GM12891 (cell line): ENCODE measurements at regions not wholly inside any gene's neighbourhood (a gene's known extent, or its start where the extent isn't known, plus 50 kb on each side); places are given as distances from the start of the nearest gene placed in this dataset.

Experiments used
- PAX5 ChIP-seq: IDR thresholded peaks from 2 replicates; pipeline ENCODE4 v1.6.1; 2011; ENCODE audit warnings: low read length, moderate library complexity, mild to moderate bottlenecking; ENCODE audit not compliant: insufficient read depth, severe bottlenecking
- POLR2A ChIP-seq: IDR thresholded peaks from 2 replicates; pipeline ENCODE4 v1.6.1; 2011; ENCODE audit warnings: low read depth, low read length, control low read depth
- POLR2AphosphoS5 ChIP-seq: IDR thresholded peaks from 2 replicates; pipeline ENCODE4 v1.6.1; 2011; ENCODE audit warnings: low read depth, low read length, control low read depth
- SPI1 ChIP-seq: IDR thresholded peaks from 2 replicates; pipeline ENCODE4 v1.6.1; 2011; ENCODE audit warnings: low read depth, low read length, control low read depth

DNA sequence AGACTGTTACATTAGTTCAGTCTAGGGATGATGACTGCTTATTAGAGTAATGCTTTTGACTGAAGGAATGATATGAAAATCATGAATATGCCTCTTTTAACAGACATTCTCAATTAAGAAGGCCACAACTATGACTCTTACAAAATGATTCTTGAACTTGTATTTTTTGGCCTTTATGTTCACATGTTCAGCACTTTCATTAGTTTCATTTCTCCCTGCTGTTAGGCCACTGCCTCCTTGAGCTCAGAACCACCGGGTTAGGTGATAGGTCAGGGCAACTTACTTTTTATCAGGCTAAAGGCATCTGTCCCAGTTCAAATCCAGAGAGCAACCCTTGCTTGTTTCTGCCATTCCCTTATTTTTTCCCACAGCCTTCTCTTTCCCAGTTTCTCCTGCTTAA lies 235.2 kb upstream of the ELL2 start:
- TF ChIP-seq POLR2A (no peak), PAX5 (no peak), POLR2AphosphoS5 (no peak), SPI1 (no peak)
